GF-D8 (cell line): ENCODE measurements at regions not wholly inside any gene's neighbourhood (a gene's known extent, or its start where the extent isn't known, plus 50 kb on each side); places are given as distances from the start of the nearest gene placed in this dataset.
"Not testable (repeated sequence)": the region's sequence is repeated elsewhere in the genome, so short reads cannot be mapped to it uniquely, and the experiment has no call there.

Experiments used
- DNase-seq: peaks from one replicate; lab custom pipeline; 2025; lab: John Stamatoyannopoulos, UW

GRCh38 chr5:97544240-97544639 lies 361.2 kb upstream of the RIOK2 start:
- no peak for DNase-seq

DNA sequence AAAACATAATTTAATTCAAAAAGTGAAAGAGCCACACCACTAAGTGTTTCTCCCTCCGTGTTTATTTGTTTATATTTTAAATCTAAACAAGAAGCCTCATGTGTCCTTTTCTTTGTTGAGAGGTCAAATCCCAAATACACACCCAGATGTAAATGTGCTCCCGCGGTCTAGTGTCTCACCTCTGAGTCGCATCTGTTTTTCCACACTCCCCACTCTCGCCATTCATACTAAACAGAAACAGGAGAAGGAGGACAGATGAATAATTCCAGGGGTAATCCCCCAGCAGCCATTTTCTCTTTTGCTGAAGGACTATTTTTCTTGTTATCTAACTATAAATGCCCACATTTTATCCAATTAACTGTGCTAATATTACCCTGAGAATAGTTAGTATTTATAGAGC lies 361.6 kb upstream of the RIOK2 start:
- no peak for DNase-seq

GRCh38 chr5:97545446-97545845 lies 362.4 kb upstream of the RIOK2 start:
- DNase-seq = no peak

GRCh38 chr5:97545886-97546535 lies 363.0 kb upstream of the RIOK2 start:
- no peak for DNase-seq

GRCh38 chr5:97547430-97547829 lies 364.4 kb upstream of the RIOK2 start:
- no peak for DNase-seq

DNA sequence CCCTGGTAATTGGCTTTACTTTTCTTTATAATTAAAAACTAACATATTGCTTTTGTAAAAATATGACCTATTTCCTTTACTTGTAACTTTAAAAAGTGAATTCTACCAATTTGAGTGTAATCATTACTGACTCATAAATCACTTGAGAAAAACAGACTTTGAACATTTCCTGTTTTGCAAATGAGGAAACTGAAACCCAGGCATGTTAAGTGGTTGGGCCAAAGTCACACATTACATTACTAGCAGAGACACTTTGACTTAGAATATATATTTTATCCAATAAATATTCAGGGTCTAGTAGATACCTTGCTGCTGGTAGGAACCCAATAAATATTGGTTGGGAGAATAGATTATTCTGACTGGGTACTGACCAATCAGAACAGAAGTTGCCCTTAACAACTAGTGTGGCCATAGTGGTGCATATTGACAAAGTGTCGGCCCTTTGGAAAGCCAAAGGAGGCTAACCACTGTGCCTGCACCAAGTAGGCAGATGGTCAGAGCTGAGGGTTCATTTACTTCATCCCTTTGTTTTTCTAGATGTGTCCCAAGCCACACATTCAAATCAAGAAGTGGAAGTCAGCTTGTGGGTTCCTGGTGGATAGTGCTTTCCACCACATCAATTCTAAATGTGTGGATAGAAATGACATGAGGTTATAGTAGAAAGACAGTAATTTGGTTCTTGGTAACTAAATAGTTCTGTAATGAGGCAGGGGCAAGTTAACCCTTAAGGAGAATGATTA lies 365.1 kb upstream of the RIOK2 start:
- no peak for DNase-seq

- DNase-seq = no peak
These were observed 365.7 kb upstream of the RIOK2 start for GRCh38 chr5:97548739-97549080.

- DNase-seq = no peak
These were observed 366.4 kb upstream of the RIOK2 start for GRCh38 chr5:97549496-97549895.

- DNase-seq = no peak
These were observed 367.1 kb upstream of the RIOK2 start for GRCh38 chr5:97550164-97550563.

DNA sequence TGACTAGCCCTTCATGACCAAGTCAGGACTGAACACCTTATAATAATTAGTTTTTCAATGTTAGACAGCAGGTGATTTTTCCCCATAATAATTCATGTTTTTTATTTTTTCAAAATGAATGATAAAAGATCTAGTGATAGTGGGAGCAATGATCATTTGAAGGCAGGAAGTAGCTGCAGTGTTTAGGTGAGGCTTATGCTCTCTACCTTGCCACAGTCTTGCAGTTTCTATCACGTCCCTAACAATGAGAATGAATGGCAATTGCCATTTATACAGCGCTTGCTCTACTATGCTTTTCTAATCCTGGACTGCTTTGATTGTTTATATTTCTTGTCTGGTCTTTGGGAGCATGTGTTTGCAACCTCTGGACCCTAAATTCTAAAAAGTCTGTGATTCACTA lies 367.8 kb upstream of the RIOK2 start:
- DNase-seq = no peak

GRCh38 chr5:97553604-97554452 lies 370.8 kb upstream of the RIOK2 start:
- DNase-seq = no peak

DNA sequence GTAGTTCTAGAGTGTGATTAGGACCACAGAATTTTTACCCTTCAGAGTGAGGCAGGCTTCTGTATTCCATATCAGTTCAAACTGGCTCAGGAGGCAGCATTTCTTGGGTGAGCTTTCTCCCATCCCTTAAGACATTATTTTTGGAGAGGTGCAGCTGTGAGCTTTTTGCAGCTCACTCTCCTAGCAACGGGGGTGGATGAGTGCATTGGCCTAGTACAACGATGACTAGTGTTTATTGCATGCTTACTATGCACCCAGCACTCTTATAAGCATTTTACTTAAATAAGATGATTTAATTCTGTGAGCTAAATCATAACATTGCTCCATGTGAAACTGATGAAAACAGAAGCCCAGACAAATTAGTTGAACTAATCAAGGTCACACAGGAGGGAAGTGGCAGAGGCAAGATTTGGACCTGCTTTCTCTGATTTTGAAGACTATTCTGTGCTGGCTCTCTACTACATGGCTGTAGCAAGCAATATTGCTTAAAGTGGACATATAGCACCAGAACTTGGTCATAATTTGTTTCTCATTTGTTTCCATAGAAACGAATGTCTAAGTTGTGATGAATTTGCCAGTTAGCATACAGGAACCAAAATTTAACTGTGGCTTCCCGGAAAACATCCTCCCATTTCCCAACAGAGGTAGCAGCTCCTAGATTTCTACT lies 372.1 kb upstream of the RIOK2 start:
- DNase-seq = no peak

DNA sequence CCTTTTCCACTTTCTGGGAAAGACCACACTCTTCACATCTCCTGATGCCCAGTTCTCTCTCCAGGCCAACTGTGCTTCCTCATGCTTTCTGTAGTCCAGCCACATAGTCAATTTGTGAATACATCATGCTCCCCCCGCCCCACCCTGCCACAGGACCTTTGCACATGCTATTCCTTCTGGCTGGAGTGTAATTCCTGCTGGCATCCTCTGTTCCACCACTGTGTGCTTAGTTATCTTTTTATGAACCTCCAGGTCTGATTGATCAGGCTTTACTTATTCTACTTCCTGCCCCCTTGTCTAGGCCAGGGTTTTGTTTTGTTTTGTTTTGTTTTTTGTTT lies 372.6 kb upstream of the RIOK2 start:
- no peak for DNase-seq

DNA sequence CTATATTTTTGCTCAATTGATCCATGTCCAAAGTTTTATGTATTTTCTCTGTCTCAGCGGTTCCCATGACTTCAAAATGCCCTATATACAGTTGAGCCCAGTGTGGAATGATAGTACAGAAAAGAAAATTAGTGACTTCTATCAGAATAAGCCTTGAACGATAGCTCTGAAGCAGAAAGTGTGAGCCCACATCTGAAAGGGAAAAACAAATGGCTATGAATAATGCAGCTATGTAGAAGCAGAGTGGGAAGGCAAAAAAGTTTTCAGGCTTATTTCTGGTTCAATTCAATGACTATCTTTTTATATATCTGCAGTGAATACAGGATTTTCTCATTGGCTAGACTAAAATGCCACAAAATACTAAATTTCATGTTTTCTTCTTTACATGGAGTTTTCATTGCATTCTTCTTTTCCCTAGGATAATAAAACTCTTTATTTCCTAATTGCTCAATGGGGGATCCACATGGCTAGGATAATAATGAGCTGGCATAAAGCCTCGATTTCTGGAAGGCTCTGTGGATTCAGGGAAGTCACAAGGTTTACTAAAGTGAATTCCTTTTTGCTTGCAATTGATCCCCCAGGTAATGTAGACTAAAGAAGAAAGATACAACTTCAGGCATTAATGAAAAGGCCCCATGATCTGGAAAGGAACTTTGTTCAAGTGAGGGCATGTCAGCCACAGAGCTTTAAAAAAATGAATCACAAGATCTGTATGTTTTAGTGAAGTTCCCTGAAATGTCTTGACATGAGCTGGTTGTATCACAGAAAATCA lies 377.0 kb upstream of the RIOK2 start:
- DNase-seq = no peak

GRCh38 chr5:97560599-97560993 lies 377.5 kb upstream of the RIOK2 start:
- DNase-seq = no peak

GRCh38 chr5:97563050-97563657 lies 380.1 kb upstream of the RIOK2 start:
- no peak for DNase-seq

DNA sequence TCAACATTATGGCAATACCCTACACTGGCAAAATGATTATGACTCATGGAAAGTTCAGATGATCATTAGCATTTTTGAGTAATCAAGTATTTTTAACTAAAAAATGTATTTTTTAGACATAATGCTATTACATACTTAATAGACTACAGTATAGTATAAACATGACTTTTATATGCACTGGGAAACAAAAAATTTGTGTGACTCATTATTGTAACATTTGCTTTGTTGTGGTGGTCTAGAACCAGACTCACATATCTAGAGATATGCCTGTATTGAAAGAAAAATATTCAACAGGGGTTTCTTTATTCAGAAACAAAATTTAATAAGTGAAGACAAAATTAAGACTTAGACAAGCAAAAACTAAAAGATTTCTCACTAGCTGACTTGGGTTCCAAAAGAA lies 385.3 kb upstream of the RIOK2 start:
- DNase-seq = no peak

DNA sequence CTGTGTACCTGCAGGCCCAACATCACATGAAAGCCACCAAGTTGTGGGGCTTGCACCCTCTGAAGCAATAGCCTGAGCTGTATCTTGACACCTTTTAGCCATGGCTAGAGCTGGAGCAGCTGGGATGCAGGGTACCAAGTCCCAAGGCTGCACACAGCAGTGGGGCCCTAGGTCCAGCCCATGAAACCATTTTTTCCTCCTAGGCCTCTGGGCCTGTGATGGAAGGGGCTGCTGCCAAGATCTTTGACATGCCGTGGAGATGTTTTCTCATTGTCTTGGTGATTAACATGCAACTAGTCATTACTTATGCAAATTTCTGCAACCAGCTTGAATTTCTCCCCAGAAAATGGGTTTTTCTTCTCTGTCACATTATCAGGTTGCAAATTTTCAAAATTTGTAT lies 387.2 kb upstream of the RIOK2 start:
- no peak for DNase-seq

- DNase-seq = no peak
These were observed 392.3 kb upstream of the RIOK2 start for GRCh38 chr5:97575322-97575721.

DNA sequence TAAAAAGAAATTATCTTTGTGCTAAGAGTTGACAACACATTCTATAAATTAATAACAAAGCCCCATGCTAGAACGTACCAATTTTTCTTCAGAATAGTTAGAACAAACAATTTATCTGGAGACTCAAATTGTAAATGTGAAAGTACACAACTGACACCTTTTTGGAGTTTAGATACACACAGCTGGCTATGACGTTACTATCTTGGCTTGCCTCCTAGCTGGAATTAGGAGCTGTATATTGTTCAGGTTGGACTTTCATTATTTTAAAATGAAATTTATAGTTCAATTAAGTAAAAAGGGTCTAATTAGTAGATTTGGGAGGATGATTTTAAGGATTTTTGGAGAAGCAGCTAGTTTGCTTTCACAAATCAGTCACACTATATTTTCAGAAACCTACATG lies 393.9 kb upstream of the RIOK2 start:
- no peak for DNase-seq

- DNase-seq = not testable (repeated sequence)
These were observed 396.9 kb upstream of the RIOK2 start for GRCh38 chr5:97579977-97580376.

DNA sequence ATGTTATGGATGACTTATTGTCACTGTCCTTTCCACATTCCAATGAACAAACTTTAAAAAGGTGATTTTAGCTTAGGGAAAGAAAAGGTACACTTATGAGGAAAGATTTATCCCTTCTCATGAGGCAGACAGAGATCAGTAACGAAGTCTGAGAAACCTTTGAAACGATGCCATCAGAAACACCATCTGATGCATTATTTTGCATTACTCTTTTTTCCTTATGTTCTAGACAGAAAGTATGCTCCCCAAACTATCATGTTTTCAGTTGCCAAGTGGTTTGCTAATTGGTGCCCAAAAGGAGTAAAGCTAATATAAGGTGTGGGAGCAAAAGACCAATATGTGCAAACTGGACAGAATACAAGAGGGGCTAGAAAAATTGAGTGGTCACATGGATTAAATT lies 397.7 kb upstream of the RIOK2 start:
- no peak for DNase-seq
